ENCODE measurements at regions not wholly inside any gene's neighbourhood (a gene's known extent, or its start where the extent isn't known, plus 50 kb on each side); places are given as distances from the start of the nearest gene placed in this dataset.

GRCh38 chr14:48391661-48392060, 716.3 kb upstream of the MDGA2 start:
- H3K36me3 ChIP-seq (ENCODE audit: control insufficient read depth, insufficient read depth, low read length) = no peaks in the 10 kb centered on the region
- no peak for DNase-seq (ENCODE audit: low read depth)
- no peak for FAIRE-seq
- TF ChIP-seq CTCF (IDR thresholded peaks at IDR 0.05; ENCODE audit: insufficient read depth, low read length, severe bottlenecking) = no peak
- no peak overlapping the region for H3K4me3 ChIP-seq (ENCODE audit: low read depth, low read length)
- no peaks in the 10 kb centered on the region for H3K27me3 ChIP-seq (ENCODE audit: control insufficient read depth, insufficient read depth, low read length)

GRCh38 chr14:48390346-48390745, 714.9 kb upstream of the MDGA2 start:
- H3K4me3 ChIP-seq (ENCODE audit: low read depth, low read length) = no peak overlapping the region
- no peaks in the 10 kb centered on the region for H3K27me3 ChIP-seq (ENCODE audit: control insufficient read depth, insufficient read depth, low read length)
- FAIRE-seq (no peak), DNase-seq (ENCODE audit: low read depth) (no peak)
- H3K36me3 ChIP-seq (ENCODE audit: control insufficient read depth, insufficient read depth, low read length) = no peaks in the 10 kb centered on the region
- TF ChIP-seq CTCF (IDR thresholded peaks at IDR 0.05; ENCODE audit: insufficient read depth, low read length, severe bottlenecking) = no peak

- DNase-seq (ENCODE audit: low read depth) = no peak
Observed at GRCh38 chr14:48384821-48385220, 709.4 kb upstream of the MDGA2 start.

GRCh38 chr14:48382961-48383360, 707.6 kb upstream of the MDGA2 start:
- no peaks in the 10 kb centered on the region for H3K36me3 ChIP-seq (ENCODE audit: control insufficient read depth, insufficient read depth, low read length)
- H3K4me3 ChIP-seq (ENCODE audit: low read depth, low read length) = no peak overlapping the region
- TF ChIP-seq CTCF (IDR thresholded peaks at IDR 0.05; ENCODE audit: insufficient read depth, low read length, severe bottlenecking) = no peak
- H3K27me3 ChIP-seq (ENCODE audit: control insufficient read depth, insufficient read depth, low read length) = no peaks in the 10 kb centered on the region
- DNase-seq (ENCODE audit: low read depth) (no peak), FAIRE-seq (no peak)

More at GRCh38 chr14:48384821-48385220, 709.4 kb upstream of the MDGA2 start:
- H3K4me3 ChIP-seq (ENCODE audit: low read depth, low read length) = no peak overlapping the region
- no peak for TF ChIP-seq CTCF (IDR thresholded peaks at IDR 0.05; ENCODE audit: insufficient read depth, low read length, severe bottlenecking)
- no peaks in the 10 kb centered on the region for H3K27me3 ChIP-seq (ENCODE audit: control insufficient read depth, insufficient read depth, low read length)
- no peaks in the 10 kb centered on the region for H3K36me3 ChIP-seq (ENCODE audit: control insufficient read depth, insufficient read depth, low read length)
- FAIRE-seq = no peak

- FAIRE-seq = no peak
- H3K36me3 ChIP-seq (ENCODE audit: control insufficient read depth, insufficient read depth, low read length) = no peaks in the 10 kb centered on the region
- no peak overlapping the region for H3K4me3 ChIP-seq (ENCODE audit: low read depth, low read length)
- DNase-seq (ENCODE audit: low read depth) = no peak
- H3K27me3 ChIP-seq (ENCODE audit: control insufficient read depth, insufficient read depth, low read length) = no peaks in the 10 kb centered on the region
- TF ChIP-seq CTCF (IDR thresholded peaks at IDR 0.05; ENCODE audit: insufficient read depth, low read length, severe bottlenecking) = no peak
Observed at GRCh38 chr14:48378541-48378940, 703.1 kb upstream of the MDGA2 start.

GRCh38 chr14:48373981-48374380, 698.6 kb upstream of the MDGA2 start:
- Histone ChIP-seq H3K4me3 (ENCODE audit: low read depth, low read length) (no peak overlapping the region), H3K36me3 (ENCODE audit: control insufficient read depth, insufficient read depth, low read length) (no peaks in the 10 kb centered on the region), H3K27me3 (ENCODE audit: control insufficient read depth, insufficient read depth, low read length) (no peaks in the 10 kb centered on the region)
- no peak for DNase-seq (ENCODE audit: low read depth)
- no peak for TF ChIP-seq CTCF (IDR thresholded peaks at IDR 0.05; ENCODE audit: insufficient read depth, low read length, severe bottlenecking)
- no peak for FAIRE-seq
